ENCODE measurements at regions not wholly inside any gene's neighbourhood (a gene's known extent, or its start where the extent isn't known, plus 50 kb on each side); places are given as distances from the start of the nearest gene placed in this dataset.

DNA sequence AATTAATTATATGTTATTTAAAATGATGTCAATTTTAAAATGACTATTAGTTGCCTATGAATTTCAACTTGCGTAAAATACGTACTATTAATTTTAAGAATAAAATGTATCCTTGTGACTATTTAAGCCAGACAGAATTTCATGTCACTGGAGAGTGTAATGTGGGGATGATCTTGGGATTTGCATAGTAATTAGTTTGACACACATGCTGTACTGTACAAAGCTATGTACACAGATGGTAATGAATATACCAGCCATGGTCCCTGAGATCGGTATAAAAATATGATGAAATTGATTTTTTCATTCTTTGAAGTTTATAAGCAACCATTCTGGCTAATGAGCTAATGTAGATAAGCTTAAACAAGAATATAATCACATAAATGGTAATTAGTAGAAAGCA lies 134.4 kb upstream of the ROBO1 start:
- Histone ChIP-seq H3K9me3 (no peaks in the 10 kb centered on the region), H3K4me1 (no peaks in the 10 kb centered on the region), H3K36me3 (no peaks in the 10 kb centered on the region), H3K4me3 (no peak overlapping the region), H3K27ac (no peak overlapping the region), H3K27me3 (no peaks in the 10 kb centered on the region)
- WGBS, 2 donors (ENCODE audit: low coverage in 1 of 2): 86 to 93% methylated on average over 3 of the region's 3 CpGs
- TF ChIP-seq, protein P1, sequence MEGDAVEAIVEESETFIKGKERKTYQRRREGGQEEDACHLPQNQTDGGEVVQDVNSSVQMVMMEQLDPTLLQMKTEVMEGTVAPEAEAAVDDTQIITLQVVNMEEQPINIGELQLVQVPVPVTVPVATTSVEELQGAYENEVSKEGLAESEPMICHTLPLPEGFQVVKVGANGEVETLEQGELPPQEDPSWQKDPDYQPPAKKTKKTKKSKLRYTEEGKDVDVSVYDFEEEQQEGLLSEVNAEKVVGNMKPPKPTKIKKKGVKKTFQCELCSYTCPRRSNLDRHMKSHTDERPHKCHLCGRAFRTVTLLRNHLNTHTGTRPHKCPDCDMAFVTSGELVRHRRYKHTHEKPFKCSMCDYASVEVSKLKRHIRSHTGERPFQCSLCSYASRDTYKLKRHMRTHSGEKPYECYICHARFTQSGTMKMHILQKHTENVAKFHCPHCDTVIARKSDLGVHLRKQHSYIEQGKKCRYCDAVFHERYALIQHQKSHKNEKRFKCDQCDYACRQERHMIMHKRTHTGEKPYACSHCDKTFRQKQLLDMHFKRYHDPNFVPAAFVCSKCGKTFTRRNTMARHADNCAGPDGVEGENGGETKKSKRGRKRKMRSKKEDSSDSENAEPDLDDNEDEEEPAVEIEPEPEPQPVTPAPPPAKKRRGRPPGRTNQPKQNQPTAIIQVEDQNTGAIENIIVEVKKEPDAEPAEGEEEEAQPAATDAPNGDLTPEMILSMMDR (IDR thresholded peaks at IDR 0.05): no peak
- TF ChIP-seq EP300 (IDR thresholded peaks at IDR 0.05) (no peak), POLR2A (IDR thresholded peaks at IDR 0.05) (no peak), POLR2AphosphoS5 (IDR thresholded peaks at IDR 0.05) (no peak)
- ATAC-seq: no peak

DNA sequence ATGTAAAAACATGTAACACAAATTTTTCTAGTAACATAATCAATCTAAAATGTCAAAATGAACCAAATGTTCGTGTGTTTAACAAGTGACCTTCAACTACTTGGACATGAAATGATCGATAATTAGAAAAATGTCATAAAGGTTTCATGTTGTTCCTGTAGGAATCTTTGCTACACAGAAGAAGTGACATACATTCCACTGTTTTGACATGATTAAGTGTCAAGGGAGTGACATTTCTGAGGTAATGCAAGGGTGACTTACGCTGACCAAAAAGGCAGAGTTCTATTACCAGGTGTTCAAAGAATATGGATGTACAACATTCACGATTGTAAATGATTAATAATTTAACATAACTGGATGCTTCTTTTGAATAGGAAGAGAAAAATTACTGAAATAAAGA lies 131.1 kb upstream of the ROBO1 start:
- Histone ChIP-seq H3K4me1 (no peaks in the 10 kb centered on the region), H3K27me3 (no peaks in the 10 kb centered on the region), H3K9me3 (no peaks in the 10 kb centered on the region), H3K36me3 (no peaks in the 10 kb centered on the region), H3K4me3 (no peak overlapping the region), H3K27ac (no peak overlapping the region)
- no peak for ATAC-seq
- WGBS, 2 donors (ENCODE audit: low coverage in 1 of 2): 67 to 68% methylated on average over 4 of the region's 4 CpGs
- TF ChIP-seq POLR2AphosphoS5 (IDR thresholded peaks at IDR 0.05): no peak
- TF ChIP-seq, protein P1 (IDR thresholded peaks at IDR 0.05): no peak
- no peak for TF ChIP-seq EP300 (IDR thresholded peaks at IDR 0.05)
- no peak for TF ChIP-seq POLR2A (IDR thresholded peaks at IDR 0.05)

DNA sequence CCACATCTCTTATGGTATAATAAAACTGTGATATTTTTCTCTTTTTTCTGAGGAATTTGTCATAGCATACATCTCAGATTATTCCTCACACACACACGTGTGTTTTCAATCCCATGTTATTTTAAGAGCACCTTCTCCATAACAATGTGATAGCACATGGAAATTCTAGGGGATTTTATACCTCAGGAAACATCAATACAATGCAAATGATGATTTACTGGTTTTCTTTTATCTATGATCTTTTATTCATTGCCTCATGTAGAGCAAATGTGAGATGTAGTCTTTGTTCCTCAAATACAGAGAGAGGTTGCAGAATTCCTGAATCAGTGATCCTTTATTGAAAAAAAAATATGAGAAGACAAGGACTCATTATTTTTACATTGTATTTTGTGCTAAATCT lies 128.3 kb upstream of the ROBO1 start:
- ATAC-seq: no peak
- H3K9me3 ChIP-seq: no peaks in the 10 kb centered on the region

DNA sequence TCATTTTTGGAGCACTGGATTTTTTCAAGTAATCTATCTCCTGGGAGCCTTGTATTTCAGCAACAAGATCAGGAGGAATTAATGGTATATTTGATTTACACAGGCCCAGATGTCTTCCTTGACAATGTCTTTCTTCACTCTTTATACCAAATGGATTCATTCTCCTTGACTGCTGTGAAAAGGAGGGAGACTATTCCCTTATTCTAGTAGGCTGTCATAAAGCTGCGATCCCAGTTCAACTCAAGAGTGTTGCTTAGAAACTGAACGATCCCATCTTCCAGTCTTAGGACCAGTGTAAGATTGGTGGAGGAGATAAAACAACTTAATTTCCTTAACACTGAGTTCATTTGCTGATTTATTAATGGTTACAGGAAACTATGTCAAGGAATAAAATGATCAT lies 119.4 kb upstream of the ROBO1 start:
- TF ChIP-seq, protein P1 (IDR thresholded peaks at IDR 0.05): no peak
- TF ChIP-seq POLR2A (IDR thresholded peaks at IDR 0.05): no peak
- no peak for TF ChIP-seq POLR2AphosphoS5 (IDR thresholded peaks at IDR 0.05)
- no peak for TF ChIP-seq EP300 (IDR thresholded peaks at IDR 0.05)
- Histone ChIP-seq H3K9me3 (no peaks in the 10 kb centered on the region), H3K4me1 (no peaks in the 10 kb centered on the region), H3K27me3 (no peaks in the 10 kb centered on the region), H3K36me3 (no peaks in the 10 kb centered on the region), H3K27ac (no peak overlapping the region), H3K4me3 (no peak overlapping the region)
- ATAC-seq: no peak
- 48 to 62% methylated on average over 2 of the region's 2 CpGs for WGBS, 2 donors (ENCODE audit: low coverage in 1 of 2)

More for the DNA sequence above, 128.3 kb upstream of the ROBO1 start:
- Histone ChIP-seq H3K4me3 (no peak overlapping the region), H3K27ac (no peak overlapping the region), H3K27me3 (no peaks in the 10 kb centered on the region), H3K36me3 (no peaks in the 10 kb centered on the region), H3K4me1 (no peaks in the 10 kb centered on the region)
- TF ChIP-seq EP300 (IDR thresholded peaks at IDR 0.05) (no peak), POLR2AphosphoS5 (IDR thresholded peaks at IDR 0.05) (no peak), POLR2A (IDR thresholded peaks at IDR 0.05) (no peak)
- TF ChIP-seq, protein P1 (IDR thresholded peaks at IDR 0.05): no peak
- 46 to 47% methylated on average over 1 of the region's 1 CpG for WGBS, 2 donors (ENCODE audit: low coverage in 1 of 2)

DNA sequence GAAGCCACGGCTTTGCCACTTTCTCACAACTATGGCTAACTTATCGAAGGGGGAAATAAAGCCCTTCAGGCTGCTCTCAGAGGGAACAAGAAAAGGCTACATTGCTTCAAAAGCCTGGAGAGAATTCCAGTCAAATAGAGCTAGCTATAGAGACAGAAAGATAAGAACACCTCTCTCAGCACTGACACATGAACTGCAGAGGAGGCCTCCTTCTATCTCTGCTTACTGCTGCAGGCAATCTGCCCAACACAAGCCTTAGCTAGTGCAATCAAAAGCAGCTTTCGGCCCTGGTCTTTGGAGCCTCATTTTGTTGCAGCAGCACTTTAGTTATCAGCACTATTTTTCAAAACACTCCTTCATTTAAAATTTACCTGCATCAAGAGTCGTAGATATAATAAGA lies 118.4 kb upstream of the ROBO1 start:
- WGBS, 2 donors (ENCODE audit: low coverage in 1 of 2): 46 to 51% methylated on average over 4 of the region's 4 CpGs
- Histone ChIP-seq H3K4me1 (no peaks in the 10 kb centered on the region), H3K27me3 (no peaks in the 10 kb centered on the region), H3K9me3 (no peaks in the 10 kb centered on the region), H3K36me3 (no peaks in the 10 kb centered on the region), H3K27ac (no peak overlapping the region), H3K4me3 (no peak overlapping the region)
- no peak for ATAC-seq
- TF ChIP-seq EP300 (IDR thresholded peaks at IDR 0.05): no peak
- no peak for TF ChIP-seq POLR2A (IDR thresholded peaks at IDR 0.05)
- TF ChIP-seq, protein P1 (IDR thresholded peaks at IDR 0.05): no peak
- no peak for TF ChIP-seq POLR2AphosphoS5 (IDR thresholded peaks at IDR 0.05)

All from gastroesophageal sphincter (tissue), 4 donors.